ENCODE measurements at regions not wholly inside any gene's neighbourhood (a gene's known extent, or its start where the extent isn't known, plus 50 kb on each side); places are given as distances from the start of the nearest gene placed in this dataset.

- no peak overlapping the region for H3K4me3 ChIP-seq (ENCODE audit: low read length)
- H2AFZ ChIP-seq (ENCODE audit: low read depth, low read length): no peak overlapping the region
- no peaks in the 10 kb centered on the region for H3K27me3 ChIP-seq (ENCODE audit: low read depth, low read length)
- no peak overlapping the region for H3K9ac ChIP-seq (ENCODE audit: low read length)
- H3K79me2 ChIP-seq (ENCODE audit: low read length): no peaks in the 10 kb centered on the region
- H3K36me3 ChIP-seq (replicated peaks; ENCODE audit: low read depth, low read length): no peaks in the 10 kb centered on the region
- TF ChIP-seq EZH2phosphoT487 (IDR thresholded peaks at IDR 0.05; ENCODE audit: low read depth): no peak
- no peak for TF ChIP-seq CTCF (IDR thresholded peaks at IDR 0.05; ENCODE audit: low read depth, low read length)
- H3K9me3 ChIP-seq (ENCODE audit: insufficient read depth, low read length): no peaks in the 10 kb centered on the region
- H4K20me1 ChIP-seq (ENCODE audit: insufficient read depth, low read length): no peaks in the 10 kb centered on the region
- no peak overlapping the region for H3K27ac ChIP-seq (ENCODE audit: low read length)
- no peaks in the 10 kb centered on the region for H3K4me1 ChIP-seq (ENCODE audit: low read length)
- H3K4me2 ChIP-seq (ENCODE audit: low read length): no peak overlapping the region
These were observed 142.1 kb downstream of the GPBP1 start for GRCh38 chr5:57315941-57316340.
